ENCODE measurements at regions not wholly inside any gene's neighbourhood (a gene's known extent, or its start where the extent isn't known, plus 50 kb on each side); places are given as distances from the start of the nearest gene placed in this dataset.

DNA sequence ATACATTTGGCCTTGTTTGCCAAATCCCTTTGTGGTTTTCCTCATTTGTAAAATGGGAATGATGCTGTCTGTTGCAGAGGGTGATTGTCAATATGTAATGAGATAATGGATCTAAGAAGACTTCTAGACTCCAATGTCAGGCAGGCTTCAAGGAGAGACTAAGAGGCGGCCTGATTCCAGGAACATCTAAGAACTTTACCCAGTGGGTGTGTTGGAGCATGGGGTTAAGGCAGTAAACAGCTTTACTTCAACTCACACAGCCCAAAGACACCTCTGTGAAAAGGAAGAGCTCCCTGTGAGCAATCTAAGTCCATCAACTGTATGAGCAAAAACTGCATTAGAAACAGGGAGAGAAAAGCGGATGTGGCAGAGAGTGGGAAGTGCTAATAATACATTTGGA lies 560.6 kb downstream of the PDCD6IP start:
- H3K9me3 ChIP-seq (replicated peaks) = no peaks in the 10 kb centered on the region
- DNase-seq (ENCODE audit: low read depth in 1 of 2, low spot score in 2 of 2) = no peak
- no peaks in the 10 kb centered on the region for H3K27me3 ChIP-seq (replicated peaks)
- no peaks in the 10 kb centered on the region for H3K4me1 ChIP-seq (replicated peaks)
- no peak overlapping the region for H3K27ac ChIP-seq
- H3K36me3 ChIP-seq = no peaks in the 10 kb centered on the region
- H3K4me3 ChIP-seq = no peak overlapping the region

DNA sequence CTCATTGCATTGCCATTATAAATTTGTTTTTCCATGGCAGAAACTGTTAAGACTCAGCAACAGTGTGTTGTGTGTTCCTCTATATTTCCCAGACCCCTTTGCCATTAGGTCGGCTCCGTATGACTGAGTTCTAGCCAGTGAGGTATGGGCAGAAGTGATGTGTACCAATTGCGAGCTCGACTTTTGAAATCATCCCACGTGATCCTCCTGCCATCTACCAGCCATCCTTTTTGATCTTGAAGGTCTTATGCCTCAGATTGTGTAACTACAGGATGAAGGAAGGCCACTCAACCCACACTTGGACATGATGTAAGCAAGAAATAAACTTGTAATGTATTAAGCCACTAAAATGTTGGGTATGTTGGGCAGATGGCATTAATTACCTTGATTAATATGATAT lies 562.3 kb downstream of the PDCD6IP start:
- Histone ChIP-seq H3K4me1 (replicated peaks) (no peaks in the 10 kb centered on the region), H3K27me3 (replicated peaks) (no peaks in the 10 kb centered on the region), H3K36me3 (no peaks in the 10 kb centered on the region), H3K27ac (no peak overlapping the region), H3K4me3 (no peak overlapping the region), H3K9me3 (replicated peaks) (no peaks in the 10 kb centered on the region)
- no peak for DNase-seq (ENCODE audit: low read depth in 1 of 2, low spot score in 2 of 2)

DNA sequence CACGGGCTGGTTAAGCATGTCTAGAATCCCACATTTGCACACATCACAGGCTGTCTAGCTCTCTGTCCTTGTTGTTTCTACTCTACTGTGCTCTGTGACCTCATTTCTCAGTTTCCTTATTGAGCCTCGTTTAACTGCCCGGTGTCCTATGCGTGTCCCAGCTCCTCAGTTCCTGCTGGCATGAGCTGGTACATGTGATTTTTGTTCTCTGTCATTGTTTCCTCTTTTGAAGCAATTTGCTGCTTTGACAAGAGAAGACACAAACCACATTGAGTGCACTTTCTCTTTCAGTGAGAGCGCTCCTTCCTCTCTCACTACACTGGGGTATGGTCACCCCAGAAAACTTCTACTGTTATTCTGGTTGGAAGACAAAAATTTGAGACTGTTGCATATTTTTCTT lies 563.5 kb downstream of the PDCD6IP start:
- Histone ChIP-seq H3K9me3 (replicated peaks) (no peaks in the 10 kb centered on the region), H3K4me1 (replicated peaks) (no peaks in the 10 kb centered on the region), H3K36me3 (no peaks in the 10 kb centered on the region), H3K27ac (no peak overlapping the region), H3K4me3 (no peak overlapping the region), H3K27me3 (replicated peaks) (no peaks in the 10 kb centered on the region)
- DNase-seq (ENCODE audit: low read depth in 1 of 2, low spot score in 2 of 2) = no peak

DNA sequence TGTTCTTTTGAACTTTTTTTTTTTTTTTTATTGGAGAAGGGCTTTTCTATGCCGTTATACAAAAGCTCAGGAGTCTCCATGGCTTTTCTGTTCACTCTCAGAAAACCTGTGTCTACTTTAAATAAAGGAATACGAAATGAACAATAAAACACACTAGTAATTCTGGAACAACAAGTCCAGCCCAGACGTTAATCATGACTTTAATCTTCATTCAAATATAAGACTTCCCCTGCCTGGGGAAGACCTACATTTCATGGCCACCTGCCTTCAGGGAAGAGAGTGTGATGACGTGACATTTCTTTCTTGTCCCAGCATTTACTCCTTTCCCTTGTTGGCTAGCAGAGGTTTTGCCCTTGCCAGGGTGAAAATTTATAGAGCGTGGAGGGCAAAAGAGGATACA lies 564.5 kb downstream of the PDCD6IP start:
- no peaks in the 10 kb centered on the region for H3K36me3 ChIP-seq
- no peaks in the 10 kb centered on the region for H3K27me3 ChIP-seq (replicated peaks)
- no peak overlapping the region for H3K27ac ChIP-seq
- H3K4me1 ChIP-seq (replicated peaks) = no peaks in the 10 kb centered on the region
- DNase-seq (ENCODE audit: low read depth in 1 of 2, low spot score in 2 of 2) = no peak
- H3K4me3 ChIP-seq = no peak overlapping the region
- H3K9me3 ChIP-seq (replicated peaks) = no peaks in the 10 kb centered on the region

DNA sequence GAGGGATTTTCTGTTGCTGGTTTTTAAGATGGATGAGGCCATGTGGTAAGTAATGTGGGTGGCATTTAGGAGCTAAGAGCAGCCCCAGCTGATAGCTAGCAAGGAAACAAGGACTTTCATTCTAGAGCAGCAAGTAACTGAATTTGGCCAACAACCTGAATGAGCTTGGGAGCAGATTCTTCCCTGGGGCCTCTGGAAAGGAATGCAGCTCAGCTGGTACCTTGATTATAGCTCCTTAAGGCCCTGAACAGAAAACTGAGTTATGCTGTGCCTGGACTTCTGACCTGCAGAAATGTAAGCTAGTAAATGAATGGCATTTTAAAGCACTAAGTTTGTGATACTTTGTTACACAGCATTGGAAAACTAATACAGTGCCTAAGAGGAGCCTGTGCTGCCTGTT lies 565.5 kb downstream of the PDCD6IP start:
- H3K36me3 ChIP-seq = no peaks in the 10 kb centered on the region
- H3K4me1 ChIP-seq (replicated peaks) = no peaks in the 10 kb centered on the region
- DNase-seq (ENCODE audit: low read depth in 1 of 2, low spot score in 2 of 2) = no peak
- no peaks in the 10 kb centered on the region for H3K9me3 ChIP-seq (replicated peaks)
- no peaks in the 10 kb centered on the region for H3K27me3 ChIP-seq (replicated peaks)
- H3K27ac ChIP-seq = no peak overlapping the region
- H3K4me3 ChIP-seq = no peak overlapping the region

DNA sequence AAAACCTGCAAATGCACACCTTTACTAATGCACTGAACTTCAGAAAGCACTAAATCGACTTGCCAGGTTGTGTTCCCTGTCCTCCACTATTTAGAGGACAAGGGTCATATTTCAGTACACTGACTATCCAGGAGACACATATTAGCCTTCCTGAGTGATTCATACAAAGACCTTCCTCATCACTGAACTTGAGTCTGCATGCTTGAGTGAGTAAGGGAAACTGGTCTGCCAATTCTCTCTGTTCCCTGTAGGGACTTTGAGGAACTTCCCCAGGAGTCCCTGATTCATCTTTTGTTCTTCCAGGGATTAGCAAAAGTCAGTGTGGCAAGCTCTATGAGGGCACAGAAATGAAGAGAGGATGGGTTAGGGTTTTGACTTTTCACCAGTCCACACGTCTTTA lies 565.9 kb downstream of the PDCD6IP start:
- H3K36me3 ChIP-seq = no peaks in the 10 kb centered on the region
- H3K27ac ChIP-seq = no peak overlapping the region
- DNase-seq (ENCODE audit: low read depth in 1 of 2, low spot score in 2 of 2) = no peak

DNA sequence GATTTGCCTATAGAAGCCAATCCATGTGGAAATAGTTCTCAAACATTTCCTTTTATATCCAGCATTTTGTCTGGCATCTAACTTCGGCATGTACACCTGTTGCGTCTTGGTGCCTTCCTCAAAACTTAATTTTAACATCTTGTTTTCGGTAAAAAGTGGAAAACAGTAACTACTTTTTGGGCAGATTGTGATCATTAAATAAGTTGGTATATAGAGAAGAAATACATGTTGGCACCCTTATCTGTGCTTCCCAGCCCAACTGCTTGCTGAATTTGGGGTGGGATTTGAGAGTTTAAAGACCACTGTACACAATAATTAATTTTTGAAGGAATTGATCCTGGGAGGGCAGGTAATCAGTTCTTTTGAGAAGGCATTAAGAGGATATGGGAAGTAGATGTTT lies 566.8 kb downstream of the PDCD6IP start:
- H3K36me3 ChIP-seq = no peaks in the 10 kb centered on the region
- H3K27me3 ChIP-seq (replicated peaks) = no peaks in the 10 kb centered on the region
- no peak overlapping the region for H3K4me3 ChIP-seq
- no peak for DNase-seq (ENCODE audit: low read depth in 1 of 2, low spot score in 2 of 2)
- no peaks in the 10 kb centered on the region for H3K9me3 ChIP-seq (replicated peaks)
- H3K27ac ChIP-seq = no peak overlapping the region
- H3K4me1 ChIP-seq (replicated peaks) = no peaks in the 10 kb centered on the region

More for the DNA sequence above, 565.9 kb downstream of the PDCD6IP start:
- no peaks in the 10 kb centered on the region for H3K27me3 ChIP-seq (replicated peaks)
- H3K9me3 ChIP-seq (replicated peaks) = no peaks in the 10 kb centered on the region
- no peaks in the 10 kb centered on the region for H3K4me1 ChIP-seq (replicated peaks)
- no peak overlapping the region for H3K4me3 ChIP-seq

DNA sequence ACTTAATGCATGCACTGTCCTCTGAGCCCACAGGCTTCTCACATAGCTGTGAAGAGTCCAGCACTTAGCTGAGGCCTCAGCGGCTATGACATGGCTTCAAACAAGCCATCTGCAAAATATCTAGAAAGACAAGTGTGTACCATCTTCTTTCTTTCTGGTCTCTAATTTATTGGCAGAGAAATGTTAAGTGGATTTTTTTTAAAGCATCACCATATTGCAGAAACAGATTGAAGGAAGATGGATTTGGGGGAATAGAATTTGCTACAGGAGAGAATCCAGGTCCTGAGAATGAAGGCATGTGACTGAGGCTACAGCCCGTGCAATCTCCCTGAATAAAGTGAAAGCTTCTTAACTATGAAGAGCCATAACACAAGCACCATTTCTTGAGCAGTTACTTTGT lies 567.3 kb downstream of the PDCD6IP start:
- Histone ChIP-seq H3K27ac (no peak overlapping the region), H3K9me3 (replicated peaks) (no peaks in the 10 kb centered on the region), H3K4me3 (no peak overlapping the region), H3K36me3 (no peaks in the 10 kb centered on the region), H3K4me1 (replicated peaks) (no peaks in the 10 kb centered on the region), H3K27me3 (replicated peaks) (no peaks in the 10 kb centered on the region)
- no peak for DNase-seq (ENCODE audit: low read depth in 1 of 2, low spot score in 2 of 2)

DNA sequence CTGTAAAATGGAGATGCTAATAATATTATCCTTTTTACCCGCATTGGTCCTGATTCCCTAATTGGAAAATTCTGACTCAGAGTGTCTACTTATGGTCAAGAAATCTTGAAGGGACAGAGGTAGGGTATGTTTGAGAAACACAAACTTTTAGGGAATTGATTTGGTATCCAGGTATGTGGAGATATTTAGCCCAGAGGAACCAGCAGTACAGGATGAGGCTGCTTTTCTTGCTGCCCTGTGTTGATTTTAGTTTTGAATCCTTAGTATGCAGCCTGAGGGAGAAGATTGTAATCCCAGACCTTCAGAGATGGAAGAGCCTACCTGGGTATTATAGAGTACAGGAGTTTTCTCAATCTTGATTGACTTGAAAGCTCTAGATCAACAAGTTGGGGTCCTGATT lies 569.1 kb downstream of the PDCD6IP start:
- Histone ChIP-seq H3K9me3 (replicated peaks) (no peaks in the 10 kb centered on the region), H3K36me3 (no peaks in the 10 kb centered on the region), H3K4me1 (replicated peaks) (no peaks in the 10 kb centered on the region), H3K4me3 (no peak overlapping the region), H3K27ac (no peak overlapping the region), H3K27me3 (replicated peaks) (no peaks in the 10 kb centered on the region)
- no peak for DNase-seq (ENCODE audit: low read depth in 1 of 2, low spot score in 2 of 2)

DNA sequence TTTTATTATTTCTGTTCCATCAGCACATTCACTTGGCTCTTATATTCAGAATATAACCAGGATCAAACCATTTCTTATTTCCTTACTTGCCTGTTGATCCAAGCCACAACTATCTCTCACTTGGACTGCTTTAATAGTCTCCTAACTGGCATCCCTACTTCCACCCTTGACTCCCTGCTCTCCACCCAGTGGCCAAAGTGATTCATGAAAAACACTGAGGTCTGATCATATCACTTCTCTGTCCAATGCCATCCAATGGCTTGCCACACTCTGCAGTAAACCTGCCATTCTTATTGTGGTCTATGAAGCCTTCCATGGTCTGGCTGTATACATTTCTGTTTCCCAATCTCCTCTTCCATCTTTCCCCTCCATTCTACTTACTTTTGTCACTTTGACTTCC lies 576.1 kb downstream of the PDCD6IP start:
- no peak for DNase-seq (ENCODE audit: low read depth in 1 of 2, low spot score in 2 of 2)
- H3K27me3 ChIP-seq (replicated peaks) = no peaks in the 10 kb centered on the region
- no peaks in the 10 kb centered on the region for H3K4me1 ChIP-seq (replicated peaks)
- H3K27ac ChIP-seq = no peak overlapping the region
- no peaks in the 10 kb centered on the region for H3K9me3 ChIP-seq (replicated peaks)
- no peak overlapping the region for H3K4me3 ChIP-seq
- no peaks in the 10 kb centered on the region for H3K36me3 ChIP-seq

DNA sequence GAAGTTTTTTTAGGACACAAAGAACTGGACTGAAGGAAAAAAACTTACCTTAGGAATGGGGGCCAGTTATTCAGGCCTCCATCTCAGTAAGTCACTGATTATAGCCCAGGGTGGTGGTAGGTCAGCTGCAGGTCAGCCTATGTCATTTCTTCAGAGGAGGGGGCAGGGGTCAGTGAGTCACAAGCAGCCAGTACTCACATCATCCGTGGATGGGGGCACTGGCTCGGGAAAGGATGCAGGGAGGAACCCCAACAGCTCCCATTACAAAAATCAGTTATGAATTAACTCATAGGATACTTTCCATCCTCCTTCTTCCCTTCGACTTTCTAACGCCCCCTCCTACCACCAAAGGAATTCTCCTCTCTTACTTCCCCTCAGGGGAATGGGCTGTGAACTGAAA lies 578.3 kb downstream of the PDCD6IP start:
- Histone ChIP-seq H3K27ac (no peak overlapping the region), H3K27me3 (replicated peaks) (no peaks in the 10 kb centered on the region), H3K4me1 (replicated peaks) (no peaks in the 10 kb centered on the region), H3K4me3 (no peak overlapping the region), H3K36me3 (no peaks in the 10 kb centered on the region), H3K9me3 (replicated peaks) (no peaks in the 10 kb centered on the region)
- DNase-seq (ENCODE audit: low read depth in 1 of 2, low spot score in 2 of 2) = no peak

DNA sequence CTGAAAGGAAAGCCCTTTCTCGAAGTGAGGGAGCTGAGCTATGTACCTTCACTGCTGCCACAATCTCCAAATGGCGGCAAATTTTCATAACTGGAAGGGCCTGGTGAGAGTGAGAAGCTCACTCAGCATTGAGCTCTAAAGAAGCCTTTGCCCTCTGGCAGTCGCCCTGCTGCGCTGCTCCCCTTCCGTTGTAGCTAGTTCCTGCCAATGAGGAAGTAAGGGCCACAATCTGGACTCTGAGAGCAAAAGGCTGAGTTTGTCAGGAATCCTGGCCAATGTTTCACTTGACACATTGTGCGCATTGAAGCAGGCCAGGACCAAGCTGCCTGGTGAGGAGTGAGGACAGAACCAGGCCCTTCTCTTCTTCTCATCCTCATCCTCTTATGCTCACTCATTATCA lies 579.5 kb downstream of the PDCD6IP start:
- no peak overlapping the region for H3K4me3 ChIP-seq
- H3K4me1 ChIP-seq (replicated peaks) = no peaks in the 10 kb centered on the region
- no peaks in the 10 kb centered on the region for H3K27me3 ChIP-seq (replicated peaks)
- H3K9me3 ChIP-seq (replicated peaks) = no peaks in the 10 kb centered on the region
- no peak overlapping the region for H3K27ac ChIP-seq
- no peak for DNase-seq (ENCODE audit: low read depth in 1 of 2, low spot score in 2 of 2)
- no peaks in the 10 kb centered on the region for H3K36me3 ChIP-seq

DNA sequence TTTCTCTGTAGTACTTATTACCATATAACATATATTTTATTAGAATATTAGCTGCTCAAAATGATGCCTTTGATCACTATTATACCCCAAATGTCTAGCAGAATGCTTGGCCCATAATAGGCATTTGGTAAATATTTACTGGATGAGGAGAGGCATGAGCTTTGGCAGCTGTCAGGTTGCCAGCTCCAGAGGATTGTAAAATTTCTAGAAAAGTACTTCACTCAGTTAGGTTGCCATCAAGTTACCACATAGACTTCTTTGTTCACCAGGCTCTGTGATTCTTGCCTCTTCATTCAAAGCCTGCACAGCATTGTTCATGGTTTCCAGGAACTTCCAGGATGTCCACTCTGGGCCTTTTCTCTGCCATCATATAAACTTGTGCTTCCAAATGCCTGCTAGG lies 582.8 kb downstream of the PDCD6IP start:
- DNase-seq (ENCODE audit: low read depth in 1 of 2, low spot score in 2 of 2) = no peak
- H3K9me3 ChIP-seq (replicated peaks) = no peaks in the 10 kb centered on the region
- no peaks in the 10 kb centered on the region for H3K36me3 ChIP-seq
- no peak overlapping the region for H3K4me3 ChIP-seq
- H3K27me3 ChIP-seq (replicated peaks) = no peaks in the 10 kb centered on the region
- no peaks in the 10 kb centered on the region for H3K4me1 ChIP-seq (replicated peaks)
- no peak overlapping the region for H3K27ac ChIP-seq

DNA sequence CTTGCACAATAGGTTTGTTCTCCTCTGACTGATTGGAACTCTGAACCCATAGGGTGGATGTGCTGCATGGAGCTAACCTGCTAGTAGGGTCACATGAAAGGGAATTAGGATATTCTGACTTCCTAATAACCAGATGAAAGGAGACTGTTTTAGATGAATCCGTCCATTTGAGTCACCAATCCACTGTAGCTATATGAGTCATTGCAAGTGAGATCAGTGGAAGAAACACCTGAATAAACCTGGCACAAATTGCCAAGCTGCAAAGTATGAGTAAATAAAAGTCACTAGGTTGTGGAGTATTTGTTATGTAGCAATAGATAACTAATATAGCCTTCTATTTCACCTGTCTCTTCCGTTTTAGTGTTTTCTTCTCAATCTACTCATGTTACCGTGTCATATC lies 584.4 kb downstream of the PDCD6IP start:
- Histone ChIP-seq H3K27me3 (replicated peaks) (no peaks in the 10 kb centered on the region), H3K36me3 (no peaks in the 10 kb centered on the region), H3K4me1 (replicated peaks) (no peaks in the 10 kb centered on the region), H3K27ac (no peak overlapping the region), H3K4me3 (no peak overlapping the region), H3K9me3 (replicated peaks) (no peaks in the 10 kb centered on the region)
- no peak for DNase-seq (ENCODE audit: low read depth in 1 of 2, low spot score in 2 of 2)

DNA sequence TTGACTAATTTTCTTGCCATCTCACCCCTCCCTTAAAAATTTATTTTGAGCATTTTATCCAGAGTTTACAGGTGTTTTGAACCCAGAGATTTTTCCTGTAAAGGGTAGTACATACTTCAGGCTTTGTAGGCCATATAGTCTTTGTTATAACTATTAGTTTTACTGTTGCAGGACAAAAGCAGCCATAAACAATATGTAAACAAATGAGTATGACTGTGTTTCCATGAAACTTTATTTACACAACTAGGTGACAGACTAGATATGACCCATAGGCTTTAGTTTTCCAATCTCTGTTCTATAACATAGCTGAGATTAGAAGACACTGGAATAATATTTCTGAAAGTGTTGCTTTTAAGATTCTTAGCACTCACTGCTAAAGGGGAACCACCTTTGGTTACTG lies 587.9 kb downstream of the PDCD6IP start:
- DNase-seq (ENCODE audit: low read depth in 1 of 2, low spot score in 2 of 2) = no peak
- Histone ChIP-seq H3K36me3 (no peaks in the 10 kb centered on the region), H3K4me1 (replicated peaks) (no peaks in the 10 kb centered on the region), H3K4me3 (no peak overlapping the region), H3K9me3 (replicated peaks) (no peaks in the 10 kb centered on the region), H3K27ac (no peak overlapping the region), H3K27me3 (replicated peaks) (no peaks in the 10 kb centered on the region)
